GM18867 (cell line): ENCODE measurements at regions not wholly inside any gene's neighbourhood (a gene's known extent, or its start where the extent isn't known, plus 50 kb on each side); places are given as distances from the start of the nearest gene placed in this dataset.
"Not testable (repeated sequence)": the region's sequence is repeated elsewhere in the genome, so short reads cannot be mapped to it uniquely, and the experiment has no call there.

Source experiments
- ATAC-seq: cut with Tn5 transposase; IDR thresholded peaks from one replicate; pipeline ENCODE4 v1.9.1; 2021; ENCODE audit warnings: mild to moderate bottlenecking, moderate library complexity; ENCODE audit not compliant: unreplicated experiment

GRCh38 chrX:42020225-42020624, 96.9 kb upstream of the CASK start:
- ATAC-seq: no peak

DNA sequence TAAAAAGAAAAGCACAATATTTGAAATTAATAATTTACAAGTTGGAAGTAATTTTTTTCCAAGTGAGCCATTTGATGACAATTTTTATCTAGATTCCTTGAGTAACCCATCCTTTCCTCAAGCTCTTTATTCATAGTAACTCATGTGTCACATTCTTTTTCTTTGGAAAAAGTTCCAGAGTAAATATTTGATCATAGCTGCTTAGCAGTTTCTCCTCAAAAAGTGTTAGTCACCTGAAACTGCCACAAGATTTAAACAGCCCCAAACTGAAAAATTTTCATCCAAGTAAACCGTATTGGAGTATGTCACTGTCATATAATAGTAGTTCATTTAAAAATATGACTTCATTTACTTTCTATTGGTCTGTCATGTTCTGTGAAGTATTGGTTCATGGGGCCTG, 94.6 kb upstream of the CASK start:
- ATAC-seq: no peak

DNA sequence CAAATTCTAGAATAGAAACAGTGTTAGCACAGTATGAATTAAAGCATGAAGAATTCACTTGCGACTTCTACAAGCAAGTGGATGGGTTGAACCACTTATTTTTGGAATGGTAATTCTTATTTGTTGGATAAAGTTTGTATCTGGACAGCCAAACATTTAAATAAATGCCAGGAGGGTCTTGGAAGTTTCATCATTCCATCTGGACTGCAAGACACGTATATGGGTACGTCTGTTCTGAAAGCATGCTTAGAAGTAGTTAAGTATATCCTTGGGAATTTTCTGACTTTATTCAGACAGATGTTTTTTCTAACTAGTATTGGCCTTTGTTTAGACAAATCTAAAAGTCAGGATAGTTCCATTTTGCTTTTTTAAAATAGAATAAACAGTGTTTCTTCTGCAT, 77.5 kb upstream of the CASK start:
- ATAC-seq: no peak

GRCh38 chrX:41984628-41985027, 61.3 kb upstream of the CASK start:
- ATAC-seq: no peak

GRCh38 chrX:41982953-41983352, 59.6 kb upstream of the CASK start:
- ATAC-seq: no peak

GRCh38 chrX:41981481-41982013, 58.2 kb upstream of the CASK start:
- no peak for ATAC-seq

DNA sequence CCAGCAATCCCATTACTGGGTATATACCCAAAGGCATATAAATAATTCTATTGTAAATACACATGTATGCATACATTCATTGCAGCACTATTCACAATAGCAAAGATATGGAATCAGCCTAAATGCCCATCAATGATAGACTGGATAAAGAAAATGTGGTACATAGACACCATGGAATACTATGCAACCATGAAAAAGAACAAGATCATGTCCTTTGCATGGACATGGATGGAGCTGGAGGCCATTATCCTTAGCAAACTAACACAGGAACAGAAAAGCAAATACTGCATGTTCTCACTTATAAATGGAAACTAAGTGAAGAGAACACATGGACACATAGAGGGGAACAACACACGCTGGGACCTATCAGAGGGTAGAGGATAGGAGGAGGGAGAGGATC, 51.3 kb upstream of the CASK start:
- ATAC-seq: not testable (repeated sequence)

GRCh38 chrX:41973208-41973607, 49.9 kb upstream of the CASK start:
- no peak for ATAC-seq
